ENCODE measurements at regions not wholly inside any gene's neighbourhood (a gene's known extent, or its start where the extent isn't known, plus 50 kb on each side); places are given as distances from the start of the nearest gene placed in this dataset.

DNA sequence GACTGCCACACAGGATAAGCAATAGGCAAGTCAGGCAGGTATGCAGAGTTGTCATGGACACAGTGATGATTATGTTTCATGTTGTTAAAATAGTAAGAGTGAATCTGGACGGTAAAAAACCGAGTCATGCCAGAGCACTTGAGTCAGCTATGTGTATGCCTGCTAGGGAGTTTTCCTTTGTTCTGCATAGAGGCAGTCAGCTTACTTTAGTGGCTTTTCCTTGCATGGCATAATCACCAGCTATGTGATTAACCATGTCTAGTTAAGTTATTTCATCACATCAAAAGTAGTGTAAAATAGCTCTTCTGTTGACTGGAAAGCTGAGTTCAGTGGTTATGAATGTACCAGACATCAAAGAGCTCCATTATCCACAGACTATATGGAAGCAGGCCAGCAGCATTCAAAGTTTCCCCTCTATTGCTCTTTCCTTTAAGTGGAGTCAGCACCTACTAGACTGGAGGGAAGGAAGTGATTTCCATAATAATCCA is 989.8 kb downstream of the TLE1 start:
- TF ChIP-seq POLR2A (IDR thresholded peaks at IDR 0.05) = no peak
- TF ChIP-seq, protein P1, sequence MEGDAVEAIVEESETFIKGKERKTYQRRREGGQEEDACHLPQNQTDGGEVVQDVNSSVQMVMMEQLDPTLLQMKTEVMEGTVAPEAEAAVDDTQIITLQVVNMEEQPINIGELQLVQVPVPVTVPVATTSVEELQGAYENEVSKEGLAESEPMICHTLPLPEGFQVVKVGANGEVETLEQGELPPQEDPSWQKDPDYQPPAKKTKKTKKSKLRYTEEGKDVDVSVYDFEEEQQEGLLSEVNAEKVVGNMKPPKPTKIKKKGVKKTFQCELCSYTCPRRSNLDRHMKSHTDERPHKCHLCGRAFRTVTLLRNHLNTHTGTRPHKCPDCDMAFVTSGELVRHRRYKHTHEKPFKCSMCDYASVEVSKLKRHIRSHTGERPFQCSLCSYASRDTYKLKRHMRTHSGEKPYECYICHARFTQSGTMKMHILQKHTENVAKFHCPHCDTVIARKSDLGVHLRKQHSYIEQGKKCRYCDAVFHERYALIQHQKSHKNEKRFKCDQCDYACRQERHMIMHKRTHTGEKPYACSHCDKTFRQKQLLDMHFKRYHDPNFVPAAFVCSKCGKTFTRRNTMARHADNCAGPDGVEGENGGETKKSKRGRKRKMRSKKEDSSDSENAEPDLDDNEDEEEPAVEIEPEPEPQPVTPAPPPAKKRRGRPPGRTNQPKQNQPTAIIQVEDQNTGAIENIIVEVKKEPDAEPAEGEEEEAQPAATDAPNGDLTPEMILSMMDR (IDR thresholded peaks at IDR 0.05) = no peak
- no peak for TF ChIP-seq EP300 (IDR thresholded peaks at IDR 0.05)
